Stimulated activated CD4-positive, alpha-beta T cell treated with anti-CD3 and anti-CD28 coated beads, Interleukin-1b, Interleukin-23, amount 100 ng/mL, for 48 hours (primary cell): ENCODE measurements at regions not wholly inside any gene's neighbourhood (a gene's known extent, or its start where the extent isn't known, plus 50 kb on each side); places are given as distances from the start of the nearest gene placed in this dataset.
"Not testable (repeated sequence)": the region's sequence is repeated elsewhere in the genome, so short reads cannot be mapped to it uniquely, and the experiment has no call there.

Experiments used
- DNase-seq: peaks from one replicate; pipeline ENCODE4 v3.0.0-alpha.2; 2020

GRCh38 chr17:77087650-77088454 is 52.9 kb upstream of the SEC14L1 start:
- DNase-seq, result no peak

GRCh38 chr17:77088455-77089123 is 52.2 kb upstream of the SEC14L1 start:
- DNase-seq, result peak; percentile 89

GRCh38 chr17:77089124-77089490 is 51.7 kb upstream of the SEC14L1 start:
- DNase-seq, result no peak

GRCh38 chr17:77089949-77090348 is 50.8 kb upstream of the SEC14L1 start:
- not testable (repeated sequence) for DNase-seq

- no peak for DNase-seq
Measured at GRCh38 chr17:77090476-77090875, 50.3 kb upstream of the SEC14L1 start.
